ENCODE measurements at regions not wholly inside any gene's neighbourhood (a gene's known extent, or its start where the extent isn't known, plus 50 kb on each side); places are given as distances from the start of the nearest gene placed in this dataset.
"Not testable (repeated sequence)": the region's sequence is repeated elsewhere in the genome, so short reads cannot be mapped to it uniquely, and the experiment has no call there.

- DNase-seq (ENCODE audit: low read depth in 2 of 2), result no peak
These were observed 95.0 kb downstream of the QRSL1 start for GRCh38 chr6:106724337-106724736.

DNA sequence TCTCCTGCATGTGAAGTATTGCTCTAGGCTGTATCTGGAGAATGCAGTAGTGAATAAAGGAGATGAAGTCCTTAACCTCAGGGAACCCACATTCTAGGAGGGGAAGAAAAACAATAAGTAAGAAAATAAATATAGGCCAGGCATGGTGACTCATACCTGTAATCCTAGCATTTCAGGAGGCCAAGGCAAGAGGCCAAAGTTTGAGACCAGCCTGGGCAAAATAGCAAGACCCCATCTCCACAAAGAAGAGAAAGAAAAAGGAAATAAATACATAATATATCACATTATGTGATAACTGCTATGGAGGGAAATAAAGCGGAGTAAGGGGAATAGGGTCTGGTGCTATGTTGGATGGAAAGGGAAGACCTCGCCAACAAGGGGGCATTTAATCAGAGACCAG, 94.0 kb downstream of the QRSL1 start:
- DNase-seq (ENCODE audit: low read depth in 2 of 2), result not testable (repeated sequence)

GRCh38 chr6:106721189-106721588, 91.8 kb downstream of the QRSL1 start:
- not testable (repeated sequence) for DNase-seq (ENCODE audit: low read depth in 2 of 2)
